Prostate gland (tissue), 2 donors: ENCODE measurements at regions not wholly inside any gene's neighbourhood (a gene's known extent, or its start where the extent isn't known, plus 50 kb on each side); places are given as distances from the start of the nearest gene placed in this dataset.

ENCODE experiments used
- DNase-seq: peaks from one replicate; pipeline ENCODE4 v3.0.0-alpha.2; 2019; ENCODE audit warnings: low spot score
- H3K27ac ChIP-seq, 2 donors: fragments of 200-600 bp; sonication (generic); 2 replicates each; pipeline ENCODE4 v1.5.1; 2017 to 2019
- H3K27me3 ChIP-seq: fragments of 200-600 bp; sonication (generic); replicated peaks from 2 replicates; pipeline ENCODE4 v1.5.1; 2019; ENCODE audit not compliant: insufficient read depth
- H3K36me3 ChIP-seq, 2 donors: fragments of 200-600 bp; sonication (generic); 1 replicate in 1 of 2; 2 replicates in 1 of 2; pipeline versions ENCODE4 v1.5.1 to v1.8.1; 2017 to 2019
- H3K4me1 ChIP-seq: fragments of 200-600 bp; sonication (generic); replicated peaks from 2 replicates; pipeline ENCODE4 v1.5.1; 2019
- H3K4me3 ChIP-seq, 2 donors: fragments of 200-600 bp; sonication (generic); 2 replicates each; pipeline ENCODE4 v1.5.1; 2017 to 2019
- H3K9me3 ChIP-seq: fragments of 200-600 bp; sonication (generic); 2 replicates; pipeline ENCODE4 v1.5.1; 2017
- CTCF ChIP-seq, 4 experiments: fragments of 200-600 bp in 2 of 4; fragments of 450-650 bp in 2 of 4; sonication (generic) in 2 of 4; IDR thresholded peaks; 1 replicate in 3 of 4; 2 replicates in 1 of 4; pipeline ENCODE4 v1.5.1; 2016 to 2019; ENCODE audit warnings: antibody characterized with exemption in 4 of 4, mild to moderate bottlenecking in 2 of 4, moderate library complexity in 2 of 4
- POLR2A ChIP-seq: fragments of 450-650 bp; IDR thresholded peaks from one replicate; pipeline ENCODE4 v1.6.1; 2016; ENCODE audit warnings: antibody characterized with exemption, mild to moderate bottlenecking
- POLR2AphosphoS5 ChIP-seq: sonication (generic); formaldehyde crosslinking; IDR thresholded peaks from one replicate; pipeline ENCODE4 v1.6.1; 2017; ENCODE audit warnings: antibody characterized with exemption
- WGBS: methylation state at CpG from one replicate; pipeline ENCODE4 v1.1.5; 2018; 5-methylcytosine and 5-hydroxymethylcytosine counted together
- intact Hi-C: fragments of 100-400 bp; cut with DNase I; formaldehyde crosslinking; loops from one replicate; pipeline ENCODE4 v1.14.2; 2022

DNA sequence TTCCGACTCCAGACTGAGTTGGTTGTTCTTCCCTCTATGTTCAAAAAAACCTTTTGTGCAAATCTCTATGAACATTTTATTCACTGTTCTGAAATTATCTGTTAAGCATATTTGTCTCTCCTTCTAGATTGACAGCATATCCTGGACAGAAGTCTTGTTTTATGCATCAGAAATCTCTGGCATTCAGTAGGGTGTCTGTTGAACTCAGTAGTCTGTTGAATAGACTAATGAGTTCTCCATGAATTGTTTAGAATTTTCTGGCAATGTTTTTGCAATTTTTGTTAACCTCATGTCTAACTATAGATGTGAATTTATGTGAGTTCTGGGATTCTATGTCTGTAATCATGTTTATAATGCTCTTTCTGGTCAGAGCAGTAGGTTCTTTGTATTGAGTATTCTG is 222.5 kb upstream of the KCNMB2 start:
- H3K4me1 ChIP-seq, result no peaks in the 10 kb centered on the region
- H3K36me3 ChIP-seq, result no peaks in the 10 kb centered on the region
- no peak for TF ChIP-seq CTCF (IDR thresholded peaks at IDR 0.05)
- no peak for TF ChIP-seq POLR2AphosphoS5
- TF ChIP-seq POLR2A, result no peak
- 97% methylated on average over 1 of the region's 1 CpG for WGBS
- H3K9me3 ChIP-seq, result no peaks in the 10 kb centered on the region
- H3K27ac ChIP-seq, result no peak overlapping the region
- H3K27me3 ChIP-seq, result no peaks in the 10 kb centered on the region
- no peak overlapping the region for H3K4me3 ChIP-seq
- intact Hi-C loops, result no loop called here
- no peak for DNase-seq

- TF ChIP-seq POLR2AphosphoS5, result no peak
- no peak for TF ChIP-seq POLR2A
- no peak for TF ChIP-seq CTCF (IDR thresholded peaks at IDR 0.05)
- no peaks in the 10 kb centered on the region for H3K27me3 ChIP-seq
- H3K9me3 ChIP-seq, result no peaks in the 10 kb centered on the region
- intact Hi-C loops, result no loop called here
- no peaks in the 10 kb centered on the region for H3K36me3 ChIP-seq
- no peak for DNase-seq
- 87% methylated on average over 4 of the region's 4 CpGs for WGBS
- no peak overlapping the region for H3K4me3 ChIP-seq
- H3K27ac ChIP-seq, result no peak overlapping the region
- H3K4me1 ChIP-seq, result no peaks in the 10 kb centered on the region
Observed at GRCh38 chr3:178318340-178318739, 217.9 kb upstream of the KCNMB2 start.

GRCh38 chr3:178318941-178319816 is 217.1 kb upstream of the KCNMB2 start:
- TF ChIP-seq POLR2A (no peak), CTCF (IDR thresholded peaks at IDR 0.05) (no peak), POLR2AphosphoS5 (no peak)
- 85% methylated on average over 5 of the region's 5 CpGs for WGBS
- H3K27ac ChIP-seq, result no peak overlapping the region
- no peak for DNase-seq
- no peaks in the 10 kb centered on the region for H3K9me3 ChIP-seq
- no peak overlapping the region for H3K4me3 ChIP-seq
- H3K27me3 ChIP-seq, result no peaks in the 10 kb centered on the region
- H3K4me1 ChIP-seq, result no peaks in the 10 kb centered on the region
- intact Hi-C loops, result no loop called here
- no peaks in the 10 kb centered on the region for H3K36me3 ChIP-seq

- Histone ChIP-seq H3K27ac (no peak overlapping the region), H3K27me3 (no peaks in the 10 kb centered on the region), H3K9me3 (no peaks in the 10 kb centered on the region), H3K4me1 (no peaks in the 10 kb centered on the region), H3K36me3 (no peaks in the 10 kb centered on the region), H3K4me3 (no peak overlapping the region)
- DNase-seq, result no peak
- TF ChIP-seq POLR2A (no peak), POLR2AphosphoS5 (no peak), CTCF (IDR thresholded peaks at IDR 0.05) (no peak)
- WGBS, result 70% methylated on average over 4 of the region's 4 CpGs
- intact Hi-C loops, result loop anchor here (5.0 to 10.0 kb wide), 3 partner anchors 486 to 1266 kb away; no protein-coding TSS in a partner anchor
Observed at GRCh38 chr3:178320456-178321351, 215.5 kb upstream of the KCNMB2 start.
